ENCODE measurements at regions not wholly inside any gene's neighbourhood (a gene's known extent, or its start where the extent isn't known, plus 50 kb on each side); places are given as distances from the start of the nearest gene placed in this dataset.

- ChIA-PET POLR2A (no interaction called here), CTCF (no interaction called here)
- Histone ChIP-seq H3K36me3 (replicated peaks in 1 of 2; ENCODE audit: control extremely low read depth in 1 of 2, control insufficient read depth in 1 of 2, extremely low read depth in 1 of 2, insufficient read depth in 2 of 2, low read length in 1 of 2) (no peaks in the 10 kb centered on the region), H3K4me1 (ENCODE audit: control insufficient read depth in 2 of 2, insufficient read depth in 2 of 2, low read length in 2 of 2) (no peaks in the 10 kb centered on the region), H3K79me2 (ENCODE audit: control insufficient read depth, insufficient read depth, low read length) (no peaks in the 10 kb centered on the region), H3K27ac (ENCODE audit: low read length in 2 of 2) (no peak overlapping the region), H3K27me3 (replicated peaks in 1 of 4; ENCODE audit: control extremely low read depth in 1 of 4, control insufficient read depth in 3 of 4, insufficient read depth in 4 of 4, low read length in 3 of 4) (no peaks in the 10 kb centered on the region), H2AFZ (ENCODE audit: insufficient read depth, low read depth, low read length, poor library complexity, severe bottlenecking) (no peak overlapping the region), H3K4me2 (replicated peaks; ENCODE audit: low read depth, low read length, poor library complexity, severe bottlenecking) (no peak overlapping the region), H3K9ac (ENCODE audit: low read length) (no peak overlapping the region), H4K20me1 (ENCODE audit: control insufficient read depth, insufficient read depth, low read length, poor library complexity, severe bottlenecking) (no peaks in the 10 kb centered on the region), H3K4me3 (ENCODE audit: control extremely low read depth in 1 of 5, extremely low read depth in 1 of 5, insufficient read depth in 1 of 5, low read depth in 2 of 5, low read length in 4 of 5) (no peak overlapping the region), H3K9me3 (ENCODE audit: control extremely low read depth in 1 of 3, control insufficient read depth in 2 of 3, insufficient read depth in 1 of 3, low read length in 2 of 3) (no peaks in the 10 kb centered on the region)
- no peak overlapping the region for H3K4me3 Mint-ChIP-seq
- peaks cover 8% of the 10 kb centered on the region for H3K27me3 Mint-ChIP-seq
- WGBS (ENCODE audit: insufficient coverage), result 88% methylated on average over 2 of the region's 5 CpGs
- no peak for TF ChIP-seq EZH2 (IDR thresholded peaks at IDR 0.05; ENCODE audit: borderline replicate concordance, insufficient read depth, low read depth, low read length, poor library complexity, severe bottlenecking)
- DNase-seq, result no peak
- no peak overlapping the region for H3K27ac Mint-ChIP-seq
- no peaks in the 10 kb centered on the region for H3K4me1 Mint-ChIP-seq
- H3K9me3 Mint-ChIP-seq (ENCODE audit: insufficient read depth), result no peaks in the 10 kb centered on the region
- intact Hi-C loops (cut with micrococcal nuclease), result no loop called here
- no peak for ATAC-seq (ENCODE audit: low read depth)
These were observed 70.9 kb downstream of the NAV1 start for GRCh38 chr1:201609661-201610318.

DNA sequence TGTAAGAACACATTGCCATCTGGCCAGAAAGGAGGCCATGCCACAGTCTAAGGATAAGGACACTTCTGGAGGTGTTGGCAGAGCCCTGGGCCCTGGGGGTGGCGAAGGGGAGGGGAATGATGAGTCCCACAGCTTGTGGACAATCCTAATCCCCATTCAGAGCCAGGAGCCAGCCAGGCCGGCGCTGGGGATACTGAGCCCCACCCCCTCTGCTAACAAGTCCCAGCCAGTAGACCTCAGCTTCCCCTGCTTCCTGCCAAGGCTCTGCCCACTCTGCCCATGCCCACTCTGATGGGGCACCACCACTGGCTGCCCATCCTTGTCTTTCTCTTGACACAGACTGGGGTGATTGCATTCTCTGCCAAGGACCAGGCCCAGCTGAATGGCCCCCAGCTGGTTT lies 71.9 kb downstream of the NAV1 start:
- Histone ChIP-seq H3K27me3 (replicated peaks in 1 of 4; ENCODE audit: control extremely low read depth in 1 of 4, control insufficient read depth in 3 of 4, insufficient read depth in 4 of 4, low read length in 3 of 4) (no peaks in the 10 kb centered on the region), H3K4me1 (ENCODE audit: control insufficient read depth in 2 of 2, insufficient read depth in 2 of 2, low read length in 2 of 2) (no peaks in the 10 kb centered on the region), H2AFZ (ENCODE audit: insufficient read depth, low read depth, low read length, poor library complexity, severe bottlenecking) (no peak overlapping the region), H4K20me1 (ENCODE audit: control insufficient read depth, insufficient read depth, low read length, poor library complexity, severe bottlenecking) (no peaks in the 10 kb centered on the region), H3K36me3 (replicated peaks in 1 of 2; ENCODE audit: control extremely low read depth in 1 of 2, control insufficient read depth in 1 of 2, extremely low read depth in 1 of 2, insufficient read depth in 2 of 2, low read length in 1 of 2) (no peaks in the 10 kb centered on the region), H3K4me2 (replicated peaks; ENCODE audit: low read depth, low read length, poor library complexity, severe bottlenecking) (no peak overlapping the region), H3K79me2 (ENCODE audit: control insufficient read depth, insufficient read depth, low read length) (no peaks in the 10 kb centered on the region), H3K4me3 (ENCODE audit: control extremely low read depth in 1 of 5, extremely low read depth in 1 of 5, insufficient read depth in 1 of 5, low read depth in 2 of 5, low read length in 4 of 5) (no peak overlapping the region), H3K27ac (ENCODE audit: low read length in 2 of 2) (no peak overlapping the region), H3K9ac (ENCODE audit: low read length) (no peak overlapping the region), H3K9me3 (ENCODE audit: control extremely low read depth in 1 of 3, control insufficient read depth in 2 of 3, insufficient read depth in 1 of 3, low read length in 2 of 3) (no peaks in the 10 kb centered on the region)
- intact Hi-C loops (cut with micrococcal nuclease), result no loop called here
- WGBS (ENCODE audit: insufficient coverage), result 82% methylated on average over 2 of the region's 3 CpGs
- no peak overlapping the region for H3K4me3 Mint-ChIP-seq
- ChIA-PET POLR2A (no interaction called here), CTCF (no interaction called here)
- H3K4me1 Mint-ChIP-seq, result no peaks in the 10 kb centered on the region
- no peaks in the 10 kb centered on the region for H3K9me3 Mint-ChIP-seq (ENCODE audit: insufficient read depth)
- TF ChIP-seq, protein P1, sequence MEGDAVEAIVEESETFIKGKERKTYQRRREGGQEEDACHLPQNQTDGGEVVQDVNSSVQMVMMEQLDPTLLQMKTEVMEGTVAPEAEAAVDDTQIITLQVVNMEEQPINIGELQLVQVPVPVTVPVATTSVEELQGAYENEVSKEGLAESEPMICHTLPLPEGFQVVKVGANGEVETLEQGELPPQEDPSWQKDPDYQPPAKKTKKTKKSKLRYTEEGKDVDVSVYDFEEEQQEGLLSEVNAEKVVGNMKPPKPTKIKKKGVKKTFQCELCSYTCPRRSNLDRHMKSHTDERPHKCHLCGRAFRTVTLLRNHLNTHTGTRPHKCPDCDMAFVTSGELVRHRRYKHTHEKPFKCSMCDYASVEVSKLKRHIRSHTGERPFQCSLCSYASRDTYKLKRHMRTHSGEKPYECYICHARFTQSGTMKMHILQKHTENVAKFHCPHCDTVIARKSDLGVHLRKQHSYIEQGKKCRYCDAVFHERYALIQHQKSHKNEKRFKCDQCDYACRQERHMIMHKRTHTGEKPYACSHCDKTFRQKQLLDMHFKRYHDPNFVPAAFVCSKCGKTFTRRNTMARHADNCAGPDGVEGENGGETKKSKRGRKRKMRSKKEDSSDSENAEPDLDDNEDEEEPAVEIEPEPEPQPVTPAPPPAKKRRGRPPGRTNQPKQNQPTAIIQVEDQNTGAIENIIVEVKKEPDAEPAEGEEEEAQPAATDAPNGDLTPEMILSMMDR (IDR thresholded peaks at IDR 0.05), result no peak
- no peak for TF ChIP-seq EZH2 (IDR thresholded peaks at IDR 0.05; ENCODE audit: borderline replicate concordance, insufficient read depth, low read depth, low read length, poor library complexity, severe bottlenecking)
- H3K27ac Mint-ChIP-seq, result no peak overlapping the region
- DNase-seq (no peak), ATAC-seq (ENCODE audit: low read depth) (no peak)
- H3K27me3 Mint-ChIP-seq, result peaks cover 8% of the 10 kb centered on the region

Measured in B cell (primary cell).